ENCODE measurements at regions not wholly inside any gene's neighbourhood (a gene's known extent, or its start where the extent isn't known, plus 50 kb on each side); places are given as distances from the start of the nearest gene placed in this dataset.

DNA sequence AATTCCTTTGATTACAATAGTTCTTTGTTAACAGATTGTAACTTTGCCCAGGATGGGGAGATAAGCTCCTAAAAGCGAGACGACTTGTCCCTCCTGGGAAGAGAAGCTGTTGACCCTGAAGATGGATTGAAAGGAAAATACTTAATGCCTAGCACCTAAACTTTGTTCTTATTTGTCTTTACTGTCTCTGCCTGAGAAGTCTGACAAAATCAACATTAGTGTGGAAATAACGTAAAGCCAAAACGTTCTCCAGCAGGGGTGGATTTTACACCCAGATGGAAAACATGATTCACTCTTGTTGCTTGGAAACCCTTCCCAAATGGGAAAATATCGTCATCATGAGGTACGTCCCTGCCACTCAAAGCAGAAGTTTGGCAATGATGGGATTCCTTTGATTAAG, 450.1 kb downstream of the SLC4A3 start:
- TF ChIP-seq SIN3A (IDR thresholded peaks at IDR 0.05; ENCODE audit: borderline replicate concordance, low read depth, low read length) = no peak
- no peak for TF ChIP-seq GABPB1 (CRISPR knock-in tag; IDR thresholded peaks at IDR 0.05)
- TF ChIP-seq POLR2AphosphoS2 (IDR thresholded peaks at IDR 0.05; ENCODE audit: low read depth, low read length) = no peak
